Uterus (tissue), 2 donors: ENCODE measurements at regions not wholly inside any gene's neighbourhood (a gene's known extent, or its start where the extent isn't known, plus 50 kb on each side); places are given as distances from the start of the nearest gene placed in this dataset.

ENCODE experiments used
- CTCF ChIP-seq, 4 experiments: fragments of 200-600 bp in 2 of 4; fragments of 450-650 bp in 2 of 4; sonication (generic) in 2 of 4; IDR thresholded peaks; one replicate each; pipeline ENCODE4 v1.5.1; 2016 to 2019; ENCODE audit warnings: antibody characterized with exemption in 4 of 4, mild to moderate bottlenecking in 2 of 4, moderate library complexity in 1 of 4
- POLR2A ChIP-seq, 2 donors: fragments of 450-650 bp; IDR thresholded peaks; one replicate each; pipeline ENCODE4 v1.6.1; 2016; ENCODE audit warnings: antibody characterized with exemption in 2 of 2, mild to moderate bottlenecking in 1 of 2, moderate library complexity in 1 of 2

DNA sequence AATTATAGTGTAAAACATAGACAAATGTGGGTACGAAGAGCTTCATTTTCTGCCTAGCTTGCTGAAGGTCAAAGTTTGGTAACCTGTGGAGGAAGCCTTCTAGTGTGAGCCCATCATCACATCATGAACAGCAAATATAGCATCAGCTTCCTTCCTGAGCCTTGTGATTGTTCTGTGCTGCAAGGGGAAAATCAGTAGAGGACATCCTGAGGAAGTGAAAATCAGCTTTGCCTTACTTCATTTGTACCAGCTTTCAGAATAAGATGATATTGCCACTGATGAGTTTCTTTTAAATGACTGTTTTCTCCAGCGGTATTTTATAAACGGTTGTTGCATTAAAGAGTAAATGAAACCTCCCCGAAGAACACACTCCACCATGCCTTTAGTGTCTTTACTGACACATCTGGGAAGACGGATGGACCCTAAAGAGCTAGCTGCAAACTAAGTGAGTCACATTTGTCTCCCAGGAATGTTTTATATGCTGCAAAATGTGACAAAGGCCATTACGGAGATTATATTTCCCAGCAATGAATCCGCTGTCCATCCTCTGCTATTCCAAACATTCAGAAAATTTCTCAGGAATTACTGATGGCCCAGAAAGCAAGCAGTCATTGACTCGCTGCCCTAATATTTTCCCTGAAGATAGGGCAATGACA lies 1272.8 kb downstream of the SUCLG1 start:
- TF ChIP-seq CTCF (IDR thresholded peaks at IDR 0.05) (no peak), POLR2A (IDR thresholded peaks at IDR 0.05) (no peak)
